IMR-90 (cell line): ENCODE measurements at regions not wholly inside any gene's neighbourhood (a gene's known extent, or its start where the extent isn't known, plus 50 kb on each side); places are given as distances from the start of the nearest gene placed in this dataset.

Experiments
- ATAC-seq: fragments of 200-7000 bp; cut with Tn5 transposase; 2 replicates; pipeline ENCODE4 v1.9.1; 2020; ENCODE audit warnings: low read depth, mild to moderate bottlenecking, moderate library complexity
- BruUV-seq: library from RNA; stranded (reverse); fragments of 400-500 nt; replicated peaks from 2 replicates; lab custom pipeline; 2021; lab: Mats Ljungman, UMichigan
- CTCF ChIA-PET: fragments of 300-600 bp; formaldehyde crosslinking; extraction: SDS; loops from one replicate; lab custom pipeline; 2021; ENCODE audit warnings: antibody characterized with exemption; lab: Yijun Ruan, JAX
- POLR2A ChIA-PET: fragments of 300-600 bp; sonication (Branson Sonifier 250); formaldehyde crosslinking; loops from one replicate; lab custom pipeline; 2022; ENCODE audit warnings: antibody characterized with exemption; ENCODE audit not compliant: unreplicated experiment; lab: Charles Lee
- DNase-seq: peaks from one replicate; pipeline ENCODE4 v3.0.0; 2013
- H2AFZ ChIP-seq: replicated peaks from 2 replicates; pipeline ENCODE3; 2013; ENCODE audit warnings: low read length, mild to moderate bottlenecking; ENCODE audit not compliant: poor library complexity
- H2AK5ac ChIP-seq: 2 replicates; pipeline ENCODE4 v1.6.1; 2013; ENCODE audit warnings: low read depth, low read length, inconsistent platforms
- H2AK9ac ChIP-seq: replicated peaks from 2 replicates; pipeline ENCODE3; 2013; ENCODE audit warnings: mild to moderate bottlenecking, low read depth, low read length, moderate library complexity; ENCODE audit not compliant: poor library complexity
- H2BK120ac ChIP-seq: 2 replicates; pipeline ENCODE4 v1.6.1; 2013; ENCODE audit warnings: low read depth, low read length, inconsistent platforms
- H2BK15ac ChIP-seq: 3 replicates; pipeline ENCODE4 v1.6.1; 2013; ENCODE audit warnings: low read depth, low read length, inconsistent platforms
- H2BK20ac ChIP-seq: 2 replicates; pipeline ENCODE4 v1.6.1; 2013; ENCODE audit warnings: low read depth, mild to moderate bottlenecking, inconsistent platforms, low read length, moderate library complexity
- H2BK5ac ChIP-seq: 2 replicates; pipeline ENCODE4 v1.6.1; 2013; ENCODE audit warnings: mild to moderate bottlenecking, low read depth, low read length, inconsistent platforms; ENCODE audit not compliant: poor library complexity, severe bottlenecking
- H3K14ac ChIP-seq: replicated peaks from 2 replicates; pipeline ENCODE4 v1.6.1; 2013; ENCODE audit warnings: low read depth, low read length, inconsistent platforms
- H3K18ac ChIP-seq: 2 replicates; pipeline ENCODE4 v1.6.1; 2013; ENCODE audit warnings: low read depth, low read length, control low read depth
- H3K23ac ChIP-seq: 2 replicates; pipeline ENCODE4 v1.6.1; 2013; ENCODE audit warnings: low read depth, low read length, inconsistent platforms
- H3K27ac ChIP-seq: 2 replicates; pipeline ENCODE4 v1.5.1; 2013; ENCODE audit warnings: mild to moderate bottlenecking, control low read depth, low read length; ENCODE audit not compliant: insufficient read depth
- H3K27me3 ChIP-seq: 2 replicates; pipeline ENCODE4 v1.6.1; 2013; ENCODE audit warnings: low read length; ENCODE audit not compliant: control insufficient read depth, insufficient read depth
- H3K36me3 ChIP-seq: 2 replicates; pipeline ENCODE4 v1.6.1; 2013; ENCODE audit warnings: low read length, mixed read lengths; ENCODE audit not compliant: control insufficient read depth, insufficient read depth
- H3K4ac ChIP-seq: 2 replicates; pipeline ENCODE4 v1.6.1; 2013; ENCODE audit warnings: low read depth, low read length, inconsistent platforms
- H3K4me1 ChIP-seq: 2 replicates; pipeline ENCODE4 v1.6.1; 2013; ENCODE audit warnings: low read length, mixed read lengths; ENCODE audit not compliant: control insufficient read depth, insufficient read depth
- H3K4me2 ChIP-seq: 2 replicates; pipeline ENCODE4 v1.6.1; 2013; ENCODE audit warnings: low read depth, mild to moderate bottlenecking, control low read depth, low read length, moderate library complexity
- H3K4me3 ChIP-seq: 2 replicates; pipeline ENCODE4 v1.5.1; 2013; ENCODE audit warnings: low read depth, mild to moderate bottlenecking, control low read depth, low read length, moderate library complexity; ENCODE audit not compliant: insufficient read depth
- H3K56ac ChIP-seq: 2 replicates; pipeline ENCODE4 v1.6.1; 2013; ENCODE audit warnings: low read length, inconsistent platforms; ENCODE audit not compliant: insufficient read depth; ENCODE audit errors: extremely low read depth
- H3K79me1 ChIP-seq, 2 experiments: 2 replicates each; pipeline ENCODE4 v1.6.1; 2013; ENCODE audit warnings: low read length in 2 of 2, inconsistent platforms in 1 of 2, low read depth in 1 of 2
- H3K9ac ChIP-seq: 2 replicates; pipeline ENCODE4 v1.6.1; 2013; ENCODE audit warnings: low read depth, low read length, control low read depth
- H3K9me1 ChIP-seq: 2 replicates; pipeline ENCODE4 v1.6.1; 2013; ENCODE audit warnings: low read length, inconsistent platforms; ENCODE audit not compliant: insufficient read depth
- H3K9me3 ChIP-seq: 2 replicates; pipeline ENCODE4 v1.6.1; 2013; ENCODE audit warnings: low read length; ENCODE audit not compliant: control insufficient read depth, insufficient read depth
- H4K20me1 ChIP-seq: 2 replicates; pipeline ENCODE4 v1.6.1; 2013; ENCODE audit warnings: low read length, inconsistent platforms; ENCODE audit not compliant: insufficient read depth
- H4K5ac ChIP-seq: 2 replicates; pipeline ENCODE4 v1.6.1; 2013; ENCODE audit warnings: mild to moderate bottlenecking, low read depth, low read length, control low read depth
- H4K8ac ChIP-seq, 2 experiments: 2 replicates each; pipeline ENCODE4 v1.6.1; 2013; ENCODE audit warnings: low read depth in 2 of 2, low read length in 2 of 2, control low read depth in 1 of 2, inconsistent platforms in 1 of 2
- H4K91ac ChIP-seq: 2 replicates; pipeline ENCODE4 v1.6.1; 2013; ENCODE audit warnings: low read depth, low read length, inconsistent platforms; ENCODE audit not compliant: insufficient read depth
- CEBPB ChIP-seq: IDR thresholded peaks from 2 replicates; pipeline ENCODE4 v1.6.1; 2012; ENCODE audit warnings: low read depth, low read length, improper control_type of control experiment
- CHD1 ChIP-seq: IDR thresholded peaks from 2 replicates; pipeline ENCODE4 v1.6.1; 2012; ENCODE audit warnings: low read depth, low read length, improper control_type of control experiment
- FOS ChIP-seq: fragments of 150-350 bp; IDR thresholded peaks from 2 replicates; pipeline ENCODE4 v1.6.1; 2016; ENCODE audit warnings: low read depth, low read length
- MAFK ChIP-seq: IDR thresholded peaks from 2 replicates; pipeline ENCODE4 v1.6.1; 2012; ENCODE audit warnings: low read depth, low read length, improper control_type of control experiment
- MAZ ChIP-seq: IDR thresholded peaks from 2 replicates; pipeline ENCODE4 v1.6.1; 2012; ENCODE audit warnings: low read depth, mild to moderate bottlenecking, low read length, improper control_type of control experiment, moderate library complexity, borderline replicate concordance
- MXI1 ChIP-seq: IDR thresholded peaks from 2 replicates; pipeline ENCODE4 v1.6.1; 2012; ENCODE audit warnings: low read depth, mild to moderate bottlenecking, low read length, moderate library complexity, borderline replicate concordance
- NFE2L2 ChIP-seq: fragments of 150-350 bp; IDR thresholded peaks from 2 replicates; pipeline ENCODE4 v1.6.1; 2016; ENCODE audit warnings: low read depth, mild to moderate bottlenecking, low read length
- RAD21 ChIP-seq: IDR thresholded peaks from 2 replicates; pipeline ENCODE4 v1.6.1; 2012; ENCODE audit warnings: low read length, improper control_type of control experiment
- RCOR1 ChIP-seq: IDR thresholded peaks from 2 replicates; pipeline ENCODE4 v1.6.1; 2012; ENCODE audit warnings: mild to moderate bottlenecking, low read length, improper control_type of control experiment; ENCODE audit not compliant: insufficient replicate concordance
- RFX5 ChIP-seq: IDR thresholded peaks from 2 replicates; pipeline ENCODE4 v1.8.0; 2012; ENCODE audit warnings: low read depth, mild to moderate bottlenecking, low read length, moderate library complexity
- SMC3 ChIP-seq: fragments of 150-350 bp; IDR thresholded peaks from 2 replicates; pipeline ENCODE4 v1.6.1; 2016; ENCODE audit warnings: low read depth, mild to moderate bottlenecking, antibody characterized with exemption, low read length, moderate library complexity
- WGBS, 2 experiments: methylation state at CpG; one replicate each; pipeline versions ENCODE4 v1.1.5 to v1.1.7; 2013; ENCODE audit warnings: missing lambda C conversion rate in 2 of 2; ENCODE audit not compliant: insufficient read length in 1 of 2; ENCODE audit errors: extremely low coverage in 2 of 2; 5-methylcytosine and 5-hydroxymethylcytosine counted together
- dilution Hi-C: fragments of 300-500 bp; cut with HindIII; formaldehyde crosslinking; loops from one replicate; pipeline ENCODE4 v1.14.3; 2018; ENCODE audit warnings: low sequenced_read_pairs; ENCODE audit not compliant: unreplicated experiment
- in situ Hi-C: fragments of 300-500 bp; cut with MboI; formaldehyde crosslinking; loops from 3 replicates; pipeline ENCODE4 v1.14.3; 2019; ENCODE audit warnings: low sequenced_read_pairs, inconsistent platforms, mixed read lengths
- intact Hi-C: fragments of 100-400 bp; cut with micrococcal nuclease; formaldehyde crosslinking; loops from 2 replicates; pipeline ENCODE4 v1.10.0; 2022
- TF ChIP-seq, protein P1 (sequence below): fragments of 150-350 bp; IDR thresholded peaks from 2 replicates; pipeline ENCODE4 v1.6.1; 2017; ENCODE audit warnings: mild to moderate bottlenecking, antibody characterized with exemption, low read length, low read depth
- TF ChIP-seq, protein P2 (sequence below): fragments of 150-350 bp; IDR thresholded peaks from 2 replicates; pipeline ENCODE4 v1.6.1; 2016; ENCODE audit warnings: low read depth, mild to moderate bottlenecking, low read length, moderate library complexity, borderline replicate concordance
- TF ChIP-seq, protein P3 (sequence below): conservative IDR thresholded peaks from 2 replicates; pipeline ENCODE4 v1.5.1; 2012; ENCODE audit warnings: mild to moderate bottlenecking, low read depth, low read length, improper control_type of control experiment

DNA sequence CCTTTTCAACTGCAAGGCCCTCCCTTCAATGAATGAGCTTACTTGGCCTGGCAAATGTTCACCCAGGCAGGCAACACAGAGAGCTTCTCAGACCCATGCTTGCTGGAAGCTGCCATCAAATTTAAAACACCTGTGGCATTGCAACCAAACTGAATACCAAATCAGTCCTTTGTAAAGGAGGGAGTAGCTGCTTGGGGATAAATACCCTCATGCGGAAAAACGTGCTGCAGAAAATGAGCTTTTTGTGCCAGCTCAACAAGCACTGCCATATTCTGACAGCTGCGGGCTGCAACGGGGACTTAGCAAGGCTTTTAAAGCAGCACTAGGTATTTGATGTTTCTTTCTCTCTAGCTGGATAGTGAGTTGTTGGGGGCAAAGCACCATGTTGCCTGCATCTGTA is 119.7 kb downstream of the PLPPR4 start:
- BruUV-seq: no TSS peak
- Histone ChIP-seq H4K8ac (no peak overlapping the region), H3K27me3 (no peaks in the 10 kb centered on the region), H3K4me1 (no peaks in the 10 kb centered on the region), H3K56ac (no peak overlapping the region), H4K20me1 (no peaks in the 10 kb centered on the region), H3K18ac (no peak overlapping the region), H3K79me1 (no peaks in the 10 kb centered on the region), H3K4me3 (no peak overlapping the region), H2AFZ (no peak overlapping the region), H4K5ac (no peak overlapping the region), H3K27ac (no peak overlapping the region), H2BK15ac (no peak overlapping the region), H3K9me3 (no peaks in the 10 kb centered on the region), H3K36me3 (no peaks in the 10 kb centered on the region), H3K9me1 (no peaks in the 10 kb centered on the region), H3K14ac (no peak overlapping the region), H3K4ac (no peak overlapping the region), H2BK20ac (no peak overlapping the region), H3K23ac (no peak overlapping the region), H2BK120ac (no peak overlapping the region), H2AK5ac (no peak overlapping the region), H3K4me2 (no peak overlapping the region), H3K9ac (no peak overlapping the region), H4K91ac (no peak overlapping the region), H2BK5ac (no peak overlapping the region), H2AK9ac (no peak overlapping the region)
- intact Hi-C loops: no loop called here
- POLR2A ChIA-PET: no interaction called here
- TF ChIP-seq MAFK: no peak
- TF ChIP-seq, protein P1, sequence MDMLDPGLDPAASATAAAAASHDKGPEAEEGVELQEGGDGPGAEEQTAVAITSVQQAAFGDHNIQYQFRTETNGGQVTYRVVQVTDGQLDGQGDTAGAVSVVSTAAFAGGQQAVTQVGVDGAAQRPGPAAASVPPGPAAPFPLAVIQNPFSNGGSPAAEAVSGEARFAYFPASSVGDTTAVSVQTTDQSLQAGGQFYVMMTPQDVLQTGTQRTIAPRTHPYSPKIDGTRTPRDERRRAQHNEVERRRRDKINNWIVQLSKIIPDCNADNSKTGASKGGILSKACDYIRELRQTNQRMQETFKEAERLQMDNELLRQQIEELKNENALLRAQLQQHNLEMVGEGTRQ: no peak
- no peak for TF ChIP-seq RAD21
- TF ChIP-seq MXI1: no peak
- TF ChIP-seq RFX5: no peak
- TF ChIP-seq RCOR1: no peak
- TF ChIP-seq FOS: no peak
- TF ChIP-seq SMC3: no peak
- TF ChIP-seq, protein P2, sequence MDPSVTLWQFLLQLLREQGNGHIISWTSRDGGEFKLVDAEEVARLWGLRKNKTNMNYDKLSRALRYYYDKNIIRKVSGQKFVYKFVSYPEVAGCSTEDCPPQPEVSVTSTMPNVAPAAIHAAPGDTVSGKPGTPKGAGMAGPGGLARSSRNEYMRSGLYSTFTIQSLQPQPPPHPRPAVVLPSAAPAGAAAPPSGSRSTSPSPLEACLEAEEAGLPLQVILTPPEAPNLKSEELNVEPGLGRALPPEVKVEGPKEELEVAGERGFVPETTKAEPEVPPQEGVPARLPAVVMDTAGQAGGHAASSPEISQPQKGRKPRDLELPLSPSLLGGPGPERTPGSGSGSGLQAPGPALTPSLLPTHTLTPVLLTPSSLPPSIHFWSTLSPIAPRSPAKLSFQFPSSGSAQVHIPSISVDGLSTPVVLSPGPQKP: no peak
- TF ChIP-seq CHD1: no peak
- TF ChIP-seq, protein P3, sequence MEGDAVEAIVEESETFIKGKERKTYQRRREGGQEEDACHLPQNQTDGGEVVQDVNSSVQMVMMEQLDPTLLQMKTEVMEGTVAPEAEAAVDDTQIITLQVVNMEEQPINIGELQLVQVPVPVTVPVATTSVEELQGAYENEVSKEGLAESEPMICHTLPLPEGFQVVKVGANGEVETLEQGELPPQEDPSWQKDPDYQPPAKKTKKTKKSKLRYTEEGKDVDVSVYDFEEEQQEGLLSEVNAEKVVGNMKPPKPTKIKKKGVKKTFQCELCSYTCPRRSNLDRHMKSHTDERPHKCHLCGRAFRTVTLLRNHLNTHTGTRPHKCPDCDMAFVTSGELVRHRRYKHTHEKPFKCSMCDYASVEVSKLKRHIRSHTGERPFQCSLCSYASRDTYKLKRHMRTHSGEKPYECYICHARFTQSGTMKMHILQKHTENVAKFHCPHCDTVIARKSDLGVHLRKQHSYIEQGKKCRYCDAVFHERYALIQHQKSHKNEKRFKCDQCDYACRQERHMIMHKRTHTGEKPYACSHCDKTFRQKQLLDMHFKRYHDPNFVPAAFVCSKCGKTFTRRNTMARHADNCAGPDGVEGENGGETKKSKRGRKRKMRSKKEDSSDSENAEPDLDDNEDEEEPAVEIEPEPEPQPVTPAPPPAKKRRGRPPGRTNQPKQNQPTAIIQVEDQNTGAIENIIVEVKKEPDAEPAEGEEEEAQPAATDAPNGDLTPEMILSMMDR: no peak
- no peak for TF ChIP-seq NFE2L2
- TF ChIP-seq MAZ: no peak
- TF ChIP-seq CEBPB: no peak
- no peak for ATAC-seq
- CTCF ChIA-PET: no interaction called here
- dilution Hi-C loops: no loop called here
- in situ Hi-C loops: no loop called here
- no peak for DNase-seq
- no CpG with 5 or more reads among the region's 4 CpGs for WGBS, 2 experiments
